GM18907 (cell line): ENCODE measurements at regions not wholly inside any gene's neighbourhood (a gene's known extent, or its start where the extent isn't known, plus 50 kb on each side); places are given as distances from the start of the nearest gene placed in this dataset.

Experiments
- ATAC-seq: cut with Tn5 transposase; IDR thresholded peaks from one replicate; pipeline ENCODE4 v1.9.1; 2021; ENCODE audit warnings: mild to moderate bottlenecking, moderate library complexity; ENCODE audit not compliant: unreplicated experiment

DNA sequence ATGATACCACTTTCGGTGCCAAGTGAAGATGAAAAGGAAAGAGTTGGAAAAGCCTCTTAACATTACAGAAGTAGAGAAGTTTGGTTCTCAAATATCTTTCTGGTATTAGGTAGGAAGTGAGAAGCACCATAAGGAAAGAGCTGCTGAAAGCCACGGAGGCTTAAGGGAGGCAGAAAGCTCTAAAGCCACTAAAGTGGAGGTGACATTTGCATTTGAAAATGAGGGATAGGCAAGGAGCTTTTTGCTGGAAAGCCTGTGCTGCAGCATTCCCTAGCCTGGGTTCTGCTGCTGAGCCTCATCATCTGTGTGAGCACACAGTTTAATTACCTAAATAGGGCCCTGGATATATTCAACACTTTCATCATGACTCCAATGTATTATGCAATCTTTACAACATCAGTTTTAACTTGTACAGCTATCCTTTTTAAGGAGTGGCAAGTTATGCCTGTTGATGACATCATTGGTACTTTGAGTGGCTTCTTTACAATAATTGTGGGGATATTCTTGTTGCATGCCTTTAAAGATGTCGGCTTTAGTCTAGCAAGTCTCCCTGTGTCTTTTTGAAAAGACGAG is 315.4 kb downstream of the RBM26 start:
- no peak for ATAC-seq

DNA sequence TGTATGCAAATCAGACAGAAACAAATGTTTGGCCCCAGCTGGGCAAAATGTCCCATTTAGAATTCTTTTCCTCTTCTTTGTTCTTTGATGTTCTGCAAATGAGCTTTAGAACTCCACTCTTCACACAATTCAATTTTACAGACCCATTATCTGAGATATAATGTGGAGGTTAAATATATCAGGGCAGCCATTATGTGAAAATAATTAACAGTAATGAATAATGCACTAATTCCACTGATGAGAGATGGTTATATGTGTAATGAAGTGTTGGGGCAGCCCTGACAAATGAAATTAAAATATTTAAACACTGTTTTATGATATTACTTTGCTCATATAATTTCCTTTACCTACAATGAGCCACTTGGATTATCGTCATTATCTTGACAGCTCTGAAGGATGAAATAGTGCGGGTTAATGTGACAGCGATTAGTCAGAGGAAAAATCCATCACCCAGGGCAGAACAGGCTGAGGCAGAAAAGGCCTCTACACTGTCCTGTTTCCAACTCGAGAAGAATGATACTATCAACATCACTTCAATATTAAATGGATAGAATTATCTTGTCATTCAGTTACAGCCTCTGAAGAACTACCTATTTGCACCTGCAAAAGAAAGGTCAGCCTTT is 321.1 kb downstream of the RBM26 start:
- no peak for ATAC-seq

DNA sequence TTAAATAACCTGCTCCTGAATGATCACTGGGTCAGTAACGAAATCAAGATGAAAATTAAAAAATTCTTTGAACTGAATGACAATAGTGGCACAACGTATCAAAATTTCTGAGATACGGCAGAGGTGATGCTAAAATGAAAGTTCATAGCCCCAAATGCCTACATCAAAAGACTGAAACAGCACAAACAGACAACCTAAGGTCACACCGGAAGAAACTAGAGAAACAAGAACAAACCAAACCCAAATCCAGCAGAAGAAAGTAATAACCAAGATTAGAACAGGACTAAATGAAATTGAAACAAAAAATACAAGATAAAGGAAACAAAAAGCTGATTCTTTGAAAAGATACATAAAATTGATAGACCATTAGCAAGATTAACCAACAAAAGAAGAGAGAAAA is 324.1 kb downstream of the RBM26 start:
- no peak for ATAC-seq

DNA sequence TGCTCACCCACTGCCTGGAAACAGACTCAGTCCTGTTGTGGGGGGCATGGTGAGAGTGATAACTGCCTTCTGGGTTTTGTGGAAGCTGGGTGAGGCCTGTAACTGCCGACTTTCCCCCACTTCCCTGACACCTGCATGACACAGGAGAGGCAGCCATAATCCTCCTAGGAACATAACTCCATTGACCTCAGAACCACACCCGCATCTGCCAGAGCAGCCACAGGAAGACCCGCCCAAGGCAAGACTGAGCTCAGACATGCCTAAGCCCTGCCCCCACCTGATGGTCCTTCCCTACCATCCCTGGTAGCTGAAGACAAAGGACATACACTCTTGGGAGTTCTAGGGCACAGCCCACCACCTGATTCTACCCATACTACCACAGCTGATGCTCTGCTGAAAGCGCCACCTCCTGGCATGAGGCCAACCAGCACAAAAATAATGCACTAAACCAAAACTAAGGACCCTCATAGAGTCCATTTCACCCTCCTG is 326.7 kb downstream of the RBM26 start:
- ATAC-seq = no peak

DNA sequence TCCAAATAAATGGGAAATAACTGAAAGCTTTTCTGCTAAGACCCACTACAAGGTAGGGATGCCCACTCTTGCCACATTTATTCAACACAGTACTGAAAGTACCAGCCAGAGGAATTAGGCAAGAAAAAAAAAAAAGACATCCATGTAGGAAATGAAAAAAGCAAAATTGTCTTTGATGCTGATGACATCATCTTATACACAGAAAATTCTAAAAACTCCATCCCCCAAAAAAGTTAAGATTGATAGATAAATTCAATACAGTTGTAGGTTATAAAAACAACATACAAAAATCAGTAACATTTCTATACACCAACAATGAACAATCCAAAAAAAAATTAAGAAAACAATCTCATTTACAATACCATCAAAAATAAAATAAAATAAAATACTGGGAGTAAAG is 330.4 kb downstream of the RBM26 start:
- no peak for ATAC-seq

DNA sequence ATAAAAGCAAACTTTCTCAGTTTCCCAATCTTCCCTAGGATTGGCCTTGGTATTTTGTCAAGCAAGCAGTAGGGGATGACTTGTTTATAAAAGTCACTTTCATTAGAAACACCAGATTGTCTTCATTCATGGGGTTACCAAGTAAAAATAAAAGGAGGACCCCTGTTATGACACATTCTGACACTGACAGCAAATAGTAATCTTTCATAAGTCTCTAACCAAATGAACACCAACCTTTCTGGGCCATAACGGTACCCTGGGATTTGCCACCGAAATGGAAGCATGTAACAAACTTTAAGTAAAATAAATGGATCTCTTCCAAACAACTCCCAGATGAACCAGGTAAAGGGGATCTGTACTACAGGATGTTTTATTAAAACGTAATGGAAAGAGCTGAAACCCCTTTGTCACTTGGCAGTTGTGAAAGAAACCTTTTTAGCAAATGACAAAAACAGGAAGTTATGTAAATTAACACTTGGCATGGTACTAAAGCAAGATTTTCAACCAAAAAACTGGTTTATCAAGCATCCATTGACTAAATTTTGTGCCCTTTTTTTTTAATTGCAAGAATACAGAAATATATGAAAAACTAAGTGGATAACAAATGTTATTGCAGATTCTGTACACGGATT is 335.6 kb downstream of the RBM26 start:
- peak; percentile 59 for ATAC-seq

DNA sequence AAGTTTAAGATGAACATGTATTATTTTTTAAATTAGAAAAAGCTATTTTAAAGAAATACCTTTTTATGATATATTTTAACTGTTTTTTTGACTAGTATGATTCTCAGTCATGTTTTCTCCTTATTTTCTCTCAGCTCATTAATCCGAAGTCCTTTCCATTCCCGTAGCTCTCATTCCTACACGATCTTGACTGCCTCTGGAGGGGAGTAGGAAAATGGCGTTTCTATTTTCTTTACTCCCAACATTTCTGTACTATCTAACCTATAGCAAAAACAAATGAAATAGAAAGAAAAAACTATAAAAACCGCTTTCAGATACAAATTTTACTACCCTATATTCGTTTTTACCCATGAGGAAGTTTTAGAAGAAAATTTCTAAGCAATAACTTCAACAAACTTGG is 343.8 kb downstream of the RBM26 start:
- no peak for ATAC-seq

DNA sequence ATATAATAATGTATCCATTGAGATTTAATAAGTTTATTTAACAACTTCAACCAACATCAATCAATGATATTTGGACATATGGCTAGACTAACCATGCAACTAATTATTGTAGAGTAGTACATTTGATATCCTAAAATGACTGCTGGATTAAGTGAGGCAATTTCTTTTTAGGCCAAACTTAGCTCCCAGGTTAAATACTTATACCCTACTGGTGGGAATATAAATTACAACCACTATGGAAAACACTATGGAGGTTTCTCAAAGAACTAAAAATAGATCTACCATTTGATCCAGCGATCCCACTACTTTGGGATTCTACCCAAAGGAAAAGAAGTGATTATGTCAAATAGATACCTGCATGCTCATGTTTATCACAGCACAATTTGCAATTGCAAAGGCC is 345.8 kb downstream of the RBM26 start:
- ATAC-seq = no peak

DNA sequence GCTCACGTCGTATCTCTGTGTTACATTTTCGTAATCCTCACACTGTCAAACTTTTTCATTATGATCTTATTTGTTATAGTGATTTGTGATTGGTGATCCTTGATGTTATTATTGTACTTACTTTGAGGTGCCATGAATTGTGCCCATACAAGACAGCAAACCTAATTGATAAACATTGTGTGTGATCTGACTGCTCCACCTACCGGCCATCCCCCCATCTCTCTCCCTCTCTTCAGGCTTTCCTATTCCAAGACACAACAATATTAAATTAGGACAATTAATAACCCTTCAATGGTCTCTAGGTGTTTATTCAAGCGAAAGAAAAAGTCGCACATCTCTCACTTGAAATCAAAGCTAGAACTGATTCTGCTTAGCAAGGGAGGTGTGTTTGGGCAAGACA is 349.3 kb downstream of the RBM26 start:
- ATAC-seq = no peak

DNA sequence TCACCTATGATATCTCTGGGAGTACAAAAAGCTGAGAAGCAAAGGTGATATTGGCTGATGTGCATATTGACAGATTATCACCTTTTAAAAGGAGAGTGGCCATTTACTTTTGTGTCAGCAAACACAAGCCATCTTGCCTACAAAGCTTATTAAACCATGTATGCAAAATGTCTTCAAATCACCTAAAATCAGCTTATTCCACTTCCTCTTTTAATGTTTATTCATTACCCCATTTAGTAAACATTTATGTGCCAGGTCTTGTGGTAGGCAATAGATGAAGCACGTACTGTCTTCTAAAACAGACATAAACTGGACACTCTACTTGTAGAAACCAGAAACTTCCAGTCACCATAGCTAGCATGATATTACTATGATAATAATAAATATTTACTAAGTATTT is 354.6 kb downstream of the RBM26 start:
- no peak for ATAC-seq

DNA sequence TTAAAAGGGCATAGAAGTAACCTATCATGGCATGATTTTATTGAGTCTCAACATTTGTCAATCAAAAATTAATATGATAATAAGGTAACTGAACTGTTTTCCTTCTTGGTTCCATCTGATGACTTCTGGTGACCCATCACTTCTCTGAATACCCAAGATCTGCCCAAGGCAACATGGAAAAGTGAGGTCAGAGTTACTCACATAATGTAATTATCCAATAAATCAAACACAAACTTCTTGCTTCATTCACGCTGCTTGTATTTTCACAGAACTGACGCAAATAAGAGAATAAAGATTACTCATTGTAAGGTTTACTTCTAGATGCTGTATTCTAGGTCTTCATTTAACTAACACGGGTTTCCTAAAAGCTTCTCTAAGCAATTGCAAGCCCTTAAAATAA is 361.6 kb downstream of the RBM26 start:
- no peak for ATAC-seq

DNA sequence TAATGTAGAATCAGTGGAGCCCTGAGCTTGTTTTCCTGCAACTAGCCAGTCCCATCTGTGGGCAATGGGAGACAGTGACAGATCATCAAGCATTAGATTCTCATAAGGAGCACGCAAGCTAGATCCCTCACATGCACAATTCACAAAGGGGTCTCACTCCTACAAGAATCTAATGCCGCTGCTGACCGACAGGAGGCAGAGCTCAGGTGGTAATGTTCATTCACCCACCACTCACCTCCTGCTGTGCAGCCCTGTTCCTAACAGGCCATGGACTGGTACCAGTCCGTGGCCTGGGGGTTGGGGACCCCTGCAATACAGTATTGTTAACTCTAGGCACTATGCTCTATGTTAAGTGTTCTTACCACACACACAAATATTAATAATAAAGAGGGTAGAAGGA is 362.8 kb downstream of the RBM26 start:
- ATAC-seq = no peak

DNA sequence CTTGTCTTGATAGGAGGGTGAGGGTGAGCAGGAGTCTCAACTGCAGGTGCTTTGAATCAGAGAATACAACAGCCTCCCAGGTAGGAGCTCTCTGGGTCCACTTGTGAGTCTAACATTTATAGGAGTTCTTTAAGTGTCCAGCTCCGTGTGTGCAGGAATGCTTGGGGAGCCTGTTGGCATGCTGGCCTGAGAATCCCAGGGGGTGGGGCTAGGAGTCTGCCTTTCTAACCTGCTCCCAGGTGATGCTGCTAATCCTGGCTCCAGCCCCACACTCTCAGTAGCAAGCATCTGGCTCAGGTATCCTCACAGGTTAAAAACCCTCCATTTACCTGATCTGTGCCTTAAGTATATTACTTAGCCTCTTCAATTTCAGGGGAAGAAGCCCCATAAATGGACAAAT is 368.9 kb downstream of the RBM26 start:
- no peak for ATAC-seq

DNA sequence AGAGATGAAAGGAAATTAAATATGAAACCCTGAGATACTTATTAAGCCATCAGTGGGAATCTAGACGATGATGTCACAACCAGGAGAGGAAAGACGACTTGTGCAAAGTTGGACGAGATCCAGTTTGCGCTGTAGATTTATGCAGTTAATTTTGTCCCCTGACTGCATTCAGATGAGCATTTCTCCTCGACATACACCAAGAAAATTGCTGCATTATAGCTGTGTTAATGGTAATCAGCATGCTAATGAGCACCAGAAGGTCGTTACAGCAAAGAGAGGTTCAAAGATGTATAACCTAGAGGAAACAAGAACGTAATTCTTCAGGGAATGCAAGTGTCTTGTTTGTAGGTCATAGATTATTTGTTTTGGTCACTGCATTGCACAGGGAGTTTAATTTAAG is 371.7 kb downstream of the RBM26 start:
- no peak for ATAC-seq

DNA sequence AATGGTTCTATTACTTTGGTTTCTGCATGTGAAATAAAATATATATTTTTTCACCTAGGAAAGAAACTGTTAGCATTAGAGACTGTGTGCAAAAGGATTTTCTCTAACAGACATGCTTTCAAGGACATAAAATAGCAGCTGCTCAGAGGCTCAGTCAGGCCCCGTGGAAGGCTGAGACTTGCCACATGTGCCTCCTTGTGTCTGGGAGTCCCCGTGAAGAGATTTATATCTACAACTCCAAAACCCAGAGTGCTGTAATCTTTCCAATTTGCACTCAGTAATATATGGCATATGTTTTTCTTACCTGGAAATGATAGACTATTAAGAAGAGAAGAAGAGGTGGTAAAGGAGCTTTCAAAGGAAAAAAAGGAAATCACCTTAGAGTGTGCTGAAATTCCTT is 371.6 kb upstream of the OBI1 start:
- no peak for ATAC-seq

DNA sequence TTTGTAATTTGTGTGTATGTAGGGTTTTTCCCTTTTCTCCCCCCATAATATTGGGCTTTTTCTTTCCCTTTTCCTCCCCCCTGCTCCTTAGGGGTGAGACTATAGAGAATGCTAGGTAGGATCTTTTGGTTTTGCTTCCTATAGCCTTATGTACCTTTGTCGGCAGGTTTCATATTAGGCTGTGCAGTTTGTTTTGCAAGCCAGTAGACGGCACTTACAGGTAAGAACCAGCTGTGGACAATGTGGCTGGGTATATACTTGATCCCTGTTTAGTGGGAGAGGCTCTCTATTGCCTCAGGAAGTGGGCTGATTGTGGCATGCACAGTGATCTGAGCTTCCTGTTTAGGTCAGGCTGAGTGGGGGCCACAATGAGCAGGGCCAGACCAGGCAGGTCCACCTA is 359.2 kb upstream of the OBI1 start:
- no peak for ATAC-seq

DNA sequence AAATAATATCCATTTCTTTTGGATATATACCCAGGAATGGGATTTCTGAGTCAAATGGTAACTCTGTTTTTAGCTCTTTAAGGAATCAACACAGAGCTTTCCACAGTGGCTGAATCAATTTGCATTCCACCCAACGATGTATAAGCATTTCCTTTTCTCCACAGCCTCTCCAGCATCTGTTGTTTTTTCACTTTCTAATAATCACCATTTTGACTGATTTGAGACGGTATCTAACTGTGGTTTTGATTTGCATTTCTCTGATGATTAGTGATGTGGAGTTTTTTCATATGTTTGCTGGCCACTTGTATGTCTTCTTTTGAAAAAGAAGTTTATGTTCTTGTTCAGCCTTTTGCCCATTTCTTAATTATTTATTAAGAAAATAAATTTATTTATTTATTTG is 352.2 kb upstream of the OBI1 start:
- ATAC-seq = no peak

DNA sequence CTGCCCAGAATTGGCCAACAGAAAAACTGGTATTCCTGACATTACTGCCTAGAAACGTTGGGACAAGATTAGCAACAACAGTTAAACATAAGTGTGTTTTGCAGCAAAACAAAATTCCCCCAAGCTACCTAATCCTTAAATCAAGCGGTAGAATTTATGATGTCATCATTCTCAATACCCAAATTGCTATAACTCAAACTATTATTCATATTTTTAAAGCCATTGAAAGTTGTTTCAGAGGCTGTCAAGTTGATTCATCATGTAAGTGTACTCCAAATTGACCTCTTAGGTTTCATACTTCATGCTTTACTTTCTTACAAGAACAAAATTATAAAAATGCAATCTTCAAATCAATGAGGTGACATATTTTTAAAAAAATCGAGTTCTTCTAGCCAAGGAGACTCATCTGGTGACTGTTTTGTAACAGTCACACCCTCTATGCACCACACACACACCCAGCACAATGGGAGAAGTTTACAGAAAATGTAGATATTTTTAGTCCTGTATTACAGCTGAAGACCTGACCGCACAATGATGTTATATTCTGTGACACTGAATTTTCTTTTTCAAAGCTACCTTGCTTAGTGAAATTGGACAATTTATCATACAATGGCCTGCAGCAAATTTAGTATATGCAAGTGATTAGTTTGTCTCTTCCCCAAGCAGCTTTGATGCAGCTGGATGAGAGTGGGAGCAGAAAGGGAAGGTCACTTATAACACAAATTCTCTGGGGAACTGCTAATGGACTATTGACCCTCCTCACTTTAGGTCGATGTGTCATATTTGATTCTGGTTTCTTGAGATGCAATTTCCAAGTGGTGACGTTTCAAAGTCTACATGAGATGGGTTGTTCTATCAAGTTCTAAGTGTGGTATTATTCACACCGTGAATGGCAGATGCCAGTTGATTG is 345.3 kb upstream of the OBI1 start:
- no peak for ATAC-seq

DNA sequence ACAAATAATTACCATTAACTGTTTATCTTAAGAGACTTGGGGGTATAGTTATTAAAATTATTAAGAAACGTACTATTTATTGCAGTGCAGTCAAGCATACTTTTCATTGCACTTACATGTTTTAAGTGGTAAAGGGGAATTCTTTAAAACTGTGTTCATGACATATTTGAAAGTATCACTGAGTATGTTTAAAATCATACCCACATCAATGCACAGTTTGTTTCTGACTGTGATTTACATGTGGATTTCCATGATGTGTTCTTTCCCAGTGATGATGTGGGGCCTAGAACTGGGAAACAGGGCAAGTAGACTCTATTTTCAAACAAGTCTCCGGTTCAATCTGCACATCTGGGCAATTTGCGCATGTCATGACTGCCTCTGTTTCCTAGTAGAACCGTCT is 340.5 kb upstream of the OBI1 start:
- no peak for ATAC-seq

DNA sequence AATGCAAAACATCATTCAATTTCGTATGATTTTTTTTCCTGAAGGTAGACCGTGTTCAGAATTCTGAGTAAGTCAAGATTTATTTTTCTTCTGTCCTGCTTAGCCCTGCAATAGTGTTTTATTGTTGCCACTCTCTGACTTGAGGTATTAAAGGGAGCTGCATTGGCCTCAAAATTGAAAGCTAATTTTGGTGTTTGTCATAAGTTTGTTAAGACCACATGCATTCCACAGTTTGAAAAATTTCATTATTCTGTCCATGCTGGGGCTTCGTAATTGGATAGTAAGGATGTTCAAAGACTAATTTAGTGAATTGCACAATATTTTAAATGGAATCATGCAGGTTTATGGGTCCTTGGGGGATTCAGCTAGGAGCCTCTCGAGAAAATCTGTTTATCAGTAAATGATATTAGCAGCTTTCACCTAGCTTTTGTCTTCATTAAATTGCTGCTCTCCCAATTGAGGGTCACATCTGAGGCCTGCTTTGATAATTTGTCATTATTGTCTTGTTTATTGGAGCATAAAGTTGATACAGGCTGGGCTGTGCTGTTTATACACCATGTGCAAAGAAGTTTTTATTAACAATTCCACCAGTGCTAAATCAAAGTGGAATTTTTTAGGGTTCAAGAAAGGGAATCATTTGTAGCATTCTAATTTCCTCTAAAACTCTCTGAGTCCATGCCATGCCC is 339.8 kb upstream of the OBI1 start:
- no peak for ATAC-seq
